SH-SY5Y (cell line): ENCODE measurements at regions not wholly inside any gene's neighbourhood (a gene's known extent, or its start where the extent isn't known, plus 50 kb on each side); places are given as distances from the start of the nearest gene placed in this dataset.

Experiments used
- GATA2 ChIP-seq: IDR thresholded peaks from 2 replicates; pipeline ENCODE4 v1.6.1; 2011; ENCODE audit warnings: mild to moderate bottlenecking, low read depth, low read length
- GATA3 ChIP-seq: IDR thresholded peaks from 2 replicates; pipeline ENCODE4 v1.6.1; 2011; ENCODE audit warnings: low read depth, mild to moderate bottlenecking, low read length, moderate library complexity

- no peak for TF ChIP-seq GATA2
- TF ChIP-seq GATA3, result no peak
Observed at GRCh38 chr10:107847620-107848019, 683.1 kb upstream of the SORCS1 start.
